ENCODE measurements at regions not wholly inside any gene's neighbourhood (a gene's known extent, or its start where the extent isn't known, plus 50 kb on each side); places are given as distances from the start of the nearest gene placed in this dataset.

GRCh38 chr5:113871972-113872371 is 358.5 kb downstream of the YTHDC2 start:
- Histone ChIP-seq H3K9me3 (replicated peaks; ENCODE audit: control insufficient read depth, insufficient read depth, low read depth, low read length) (no peaks in the 10 kb centered on the region), H3K9ac (ENCODE audit: insufficient read depth in 1 of 2, low read depth in 2 of 2, low read length in 2 of 2) (no peak overlapping the region), H3K79me2 (ENCODE audit: control insufficient read depth, insufficient read depth, low read length) (no peaks in the 10 kb centered on the region), H3K4me3 (no peak overlapping the region), H3K27me3 (ENCODE audit: control insufficient read depth in 2 of 2, insufficient read depth in 2 of 2, low read length in 2 of 2) (no peaks in the 10 kb centered on the region), H3K4me1 (replicated peaks in 1 of 2; ENCODE audit: control insufficient read depth in 2 of 2, insufficient read depth in 2 of 2, low read length in 2 of 2) (no peaks in the 10 kb centered on the region), H4K20me1 (replicated peaks; ENCODE audit: control insufficient read depth, insufficient read depth, low read length) (no peaks in the 10 kb centered on the region), H3K4me2 (ENCODE audit: insufficient read depth, low read length) (no peak overlapping the region), H3K27ac (ENCODE audit: extremely low read depth, low read depth, low read length) (no peak overlapping the region), H2AFZ (ENCODE audit: low read depth, low read length) (no peak overlapping the region), H3K36me3 (ENCODE audit: control insufficient read depth, insufficient read depth, low read length) (no peaks in the 10 kb centered on the region), H3K9me1 (ENCODE audit: control insufficient read depth, insufficient read depth, low read length) (no peaks in the 10 kb centered on the region)
- in situ Hi-C loops (cut with MboI) (no loop called here), intact Hi-C loops (cut with micrococcal nuclease) (no loop called here)
- no TSS peak for BruUV-seq (replicated peaks)
- ATAC-seq: no peak
- no peak for FAIRE-seq
- ChIA-PET POLR2A (no interaction called here), CTCF (ENCODE audit: low intra/inter-chr PET ratio) (no interaction called here)
- TF ChIP-seq ARNT (IDR thresholded peaks at IDR 0.05) (no peak), GABPB1 (CRISPR knock-in tag; IDR thresholded peaks at IDR 0.05) (no peak), CREB5 (CRISPR knock-in tag; IDR thresholded peaks at IDR 0.05) (no peak), YBX1 (IDR thresholded peaks at IDR 0.05) (no peak), CREM (IDR thresholded peaks at IDR 0.05; ENCODE audit: low read depth) (no peak), NR4A1 (CRISPR knock-in tag; IDR thresholded peaks at IDR 0.05) (no peak), NR4A1 (tag; IDR thresholded peaks at IDR 0.05) (no peak), FOXJ3 (CRISPR knock-in tag; IDR thresholded peaks at IDR 0.05) (no peak), MAX (CRISPR knock-in tag; IDR thresholded peaks at IDR 0.05) (no peak), PHB2 (IDR thresholded peaks at IDR 0.05; ENCODE audit: low read depth) (no peak), DMBX1 (CRISPR knock-in tag; IDR thresholded peaks at IDR 0.05; ENCODE audit: borderline replicate concordance) (no peak), SOX6 (IDR thresholded peaks at IDR 0.05) (no peak)
- no peak for DNase-seq (ENCODE audit: extremely low read depth in 1 of 4, low spot score in 3 of 4)
- 0% methylated on average over 4 of the region's 4 CpGs for WGBS (ENCODE audit: insufficient coverage, low coverage, missing lambda C conversion rate)
